Endodermal cell (in vitro differentiated cells): ENCODE measurements at regions not wholly inside any gene's neighbourhood (a gene's known extent, or its start where the extent isn't known, plus 50 kb on each side); places are given as distances from the start of the nearest gene placed in this dataset.

Experiments
- DNase-seq: peaks from one replicate; pipeline ENCODE4 v3.0.0-alpha.2; 2017
- H3K27ac ChIP-seq: 2 replicates; pipeline ENCODE4 v1.5.1; 2013; ENCODE audit warnings: mild to moderate bottlenecking, low read depth, low read length, moderate library complexity
- H3K27me3 ChIP-seq: 2 replicates; pipeline ENCODE4 v1.6.1; 2013; ENCODE audit warnings: mild to moderate bottlenecking, low read length, moderate library complexity; ENCODE audit not compliant: insufficient read depth, control insufficient read depth, poor library complexity, severe bottlenecking
- H3K36me3 ChIP-seq: 2 replicates; pipeline ENCODE4 v1.7.0; 2013; ENCODE audit warnings: mild to moderate bottlenecking, low read length, moderate library complexity; ENCODE audit not compliant: control insufficient read depth, insufficient read depth
- H3K4me1 ChIP-seq: one replicate; pipeline ENCODE4 v1.7.0; 2013; ENCODE audit warnings: low read length; ENCODE audit not compliant: control insufficient read depth, insufficient read depth
- H3K4me3 ChIP-seq: 2 replicates; pipeline ENCODE4 v1.5.1; 2013; ENCODE audit warnings: mild to moderate bottlenecking, low read length, moderate library complexity
- H3K9ac ChIP-seq: 2 replicates; pipeline ENCODE4 v1.6.1; 2013; ENCODE audit warnings: mild to moderate bottlenecking, low read length, moderate library complexity; ENCODE audit not compliant: poor library complexity, severe bottlenecking; ENCODE audit errors: extremely low read depth
- H3K9me3 ChIP-seq: 2 replicates; pipeline ENCODE4 v1.6.1; 2013; ENCODE audit warnings: mild to moderate bottlenecking, low read length, moderate library complexity; ENCODE audit not compliant: control insufficient read depth
- H3K27ac Mint-ChIP-seq: 2 replicates; pipeline ENCODE4 v1.8.0; 2020; ENCODE audit warnings: mixed read lengths
- H3K27me3 Mint-ChIP-seq: 2 replicates; pipeline ENCODE4 v1.8.0; 2021; ENCODE audit warnings: mild to moderate bottlenecking, mixed read lengths; ENCODE audit not compliant: insufficient read depth
- H3K36me3 Mint-ChIP-seq: 2 replicates; pipeline ENCODE4 v1.8.0; 2020; ENCODE audit warnings: low read depth, mixed read lengths
- H3K4me1 Mint-ChIP-seq: 2 replicates; pipeline ENCODE4 v1.8.0; 2020; ENCODE audit warnings: mixed read lengths
- H3K4me3 Mint-ChIP-seq: 2 replicates; pipeline ENCODE4 v1.8.0; 2020; ENCODE audit warnings: mild to moderate bottlenecking, moderate library complexity, mixed read lengths
- H3K9me3 Mint-ChIP-seq: 2 replicates; pipeline ENCODE4 v1.8.0; 2020; ENCODE audit warnings: mild to moderate bottlenecking, mixed read lengths
- WGBS, 2 experiments: methylation state at CpG; one replicate each; pipeline versions ENCODE4 v1.1.5 to v1.1.7; 2013; ENCODE audit warnings: missing lambda C conversion rate in 2 of 2, mixed read lengths in 1 of 2; ENCODE audit not compliant: insufficient coverage in 1 of 2, insufficient read length in 1 of 2; 5-methylcytosine and 5-hydroxymethylcytosine counted together
- TF ChIP-seq, protein P1 (sequence below): fragments of 200-600 bp; sonication (generic); conservative IDR thresholded peaks from 2 replicates; pipeline ENCODE4 v1.5.0; 2021; ENCODE audit warnings: antibody characterized with exemption, mild to moderate bottlenecking

DNA sequence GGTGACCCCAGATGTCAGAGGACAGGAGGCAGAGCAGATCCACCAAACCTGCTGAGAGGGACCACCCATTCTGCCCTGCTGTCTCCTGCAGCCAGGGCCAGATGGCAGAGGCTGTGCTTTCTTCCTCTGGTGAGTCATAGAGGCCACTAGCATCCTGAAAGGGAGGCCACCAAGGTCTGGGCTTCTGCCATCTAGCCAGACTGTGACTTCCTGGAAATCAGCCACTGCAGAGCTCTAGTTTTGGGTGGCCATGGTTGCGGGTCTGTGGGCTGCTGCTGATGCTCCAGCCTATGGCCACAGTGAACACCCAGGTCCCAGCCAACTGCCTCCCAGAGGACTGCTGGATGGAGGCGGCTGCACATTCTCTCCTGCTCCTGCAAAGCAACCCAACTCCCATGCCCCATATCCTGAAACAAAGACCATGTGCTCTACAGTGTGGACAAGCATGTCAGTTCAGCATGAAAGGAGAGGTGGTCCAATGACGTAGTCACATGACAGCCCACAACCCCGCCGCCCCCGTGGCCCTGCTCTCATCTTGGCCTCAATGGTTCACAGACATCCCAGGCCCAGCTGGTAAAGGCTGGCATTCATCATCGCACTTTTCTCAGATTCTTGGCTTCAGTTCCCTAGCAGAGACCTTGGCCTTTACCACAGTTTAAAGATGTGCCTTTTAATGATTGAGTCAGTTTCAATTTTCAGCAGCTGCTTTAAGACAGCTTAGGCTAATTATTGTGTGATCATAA, 73.9 kb upstream of the CXCL12 start:
- Histone ChIP-seq H3K9me3 (peaks cover 8% of the 10 kb centered on the region), H3K4me3 (no peak overlapping the region), H3K9ac (no peak overlapping the region), H3K4me1 (no peaks in the 10 kb centered on the region), H3K36me3 (no peaks in the 10 kb centered on the region), H3K27me3 (no peaks in the 10 kb centered on the region), H3K27ac (no peak overlapping the region)
- H3K4me1 Mint-ChIP-seq, result no peaks in the 10 kb centered on the region
- TF ChIP-seq, protein P1, sequence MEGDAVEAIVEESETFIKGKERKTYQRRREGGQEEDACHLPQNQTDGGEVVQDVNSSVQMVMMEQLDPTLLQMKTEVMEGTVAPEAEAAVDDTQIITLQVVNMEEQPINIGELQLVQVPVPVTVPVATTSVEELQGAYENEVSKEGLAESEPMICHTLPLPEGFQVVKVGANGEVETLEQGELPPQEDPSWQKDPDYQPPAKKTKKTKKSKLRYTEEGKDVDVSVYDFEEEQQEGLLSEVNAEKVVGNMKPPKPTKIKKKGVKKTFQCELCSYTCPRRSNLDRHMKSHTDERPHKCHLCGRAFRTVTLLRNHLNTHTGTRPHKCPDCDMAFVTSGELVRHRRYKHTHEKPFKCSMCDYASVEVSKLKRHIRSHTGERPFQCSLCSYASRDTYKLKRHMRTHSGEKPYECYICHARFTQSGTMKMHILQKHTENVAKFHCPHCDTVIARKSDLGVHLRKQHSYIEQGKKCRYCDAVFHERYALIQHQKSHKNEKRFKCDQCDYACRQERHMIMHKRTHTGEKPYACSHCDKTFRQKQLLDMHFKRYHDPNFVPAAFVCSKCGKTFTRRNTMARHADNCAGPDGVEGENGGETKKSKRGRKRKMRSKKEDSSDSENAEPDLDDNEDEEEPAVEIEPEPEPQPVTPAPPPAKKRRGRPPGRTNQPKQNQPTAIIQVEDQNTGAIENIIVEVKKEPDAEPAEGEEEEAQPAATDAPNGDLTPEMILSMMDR, result no peak
- H3K27ac Mint-ChIP-seq, result no peak overlapping the region
- WGBS, 2 experiments, result 95 to 98% methylated on average over 6 to 7 of the region's 7 CpGs
- H3K4me3 Mint-ChIP-seq, result no peak overlapping the region
- H3K36me3 Mint-ChIP-seq, result no peaks in the 10 kb centered on the region
- peaks cover 4% of the 10 kb centered on the region for H3K9me3 Mint-ChIP-seq
- DNase-seq, result no peak
- H3K27me3 Mint-ChIP-seq, result no peaks in the 10 kb centered on the region

DNA sequence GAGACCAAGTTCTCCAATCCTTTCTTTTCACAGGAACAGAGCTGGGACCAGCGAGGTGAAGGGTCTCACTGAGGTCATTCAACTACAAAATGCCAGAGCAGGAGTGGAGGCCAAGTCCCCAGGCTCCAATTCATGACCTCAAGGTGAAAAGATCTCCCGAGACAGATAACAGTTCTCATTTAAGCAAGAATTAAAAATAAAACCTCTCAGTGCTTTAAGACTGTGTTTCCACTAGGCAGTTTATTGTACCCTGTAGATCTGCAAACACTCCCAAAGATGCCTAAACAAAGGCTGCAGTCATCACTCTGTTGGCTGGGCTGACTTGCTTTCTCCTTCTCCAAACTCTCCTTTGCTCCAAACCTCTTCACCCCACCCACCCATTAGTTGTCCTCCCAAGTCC, 74.8 kb upstream of the CXCL12 start:
- H3K4me1 ChIP-seq, result no peaks in the 10 kb centered on the region
- no peak for DNase-seq
- TF ChIP-seq, protein P1, result no peak
- no peaks in the 10 kb centered on the region for H3K36me3 Mint-ChIP-seq
- no peak overlapping the region for H3K4me3 Mint-ChIP-seq
- H3K27ac ChIP-seq, result no peak overlapping the region
- H3K27ac Mint-ChIP-seq, result no peak overlapping the region
- peaks cover 8% of the 10 kb centered on the region for H3K9me3 ChIP-seq
- no peak overlapping the region for H3K9ac ChIP-seq
- no peaks in the 10 kb centered on the region for H3K27me3 ChIP-seq
- H3K27me3 Mint-ChIP-seq, result no peaks in the 10 kb centered on the region
- H3K4me1 Mint-ChIP-seq, result no peaks in the 10 kb centered on the region
- H3K9me3 Mint-ChIP-seq, result peaks cover 4% of the 10 kb centered on the region
- H3K4me3 ChIP-seq, result no peak overlapping the region
- H3K36me3 ChIP-seq, result no peaks in the 10 kb centered on the region
- WGBS, 2 experiments, result 82 to 90% methylated on average over 2 of the region's 2 CpGs

DNA sequence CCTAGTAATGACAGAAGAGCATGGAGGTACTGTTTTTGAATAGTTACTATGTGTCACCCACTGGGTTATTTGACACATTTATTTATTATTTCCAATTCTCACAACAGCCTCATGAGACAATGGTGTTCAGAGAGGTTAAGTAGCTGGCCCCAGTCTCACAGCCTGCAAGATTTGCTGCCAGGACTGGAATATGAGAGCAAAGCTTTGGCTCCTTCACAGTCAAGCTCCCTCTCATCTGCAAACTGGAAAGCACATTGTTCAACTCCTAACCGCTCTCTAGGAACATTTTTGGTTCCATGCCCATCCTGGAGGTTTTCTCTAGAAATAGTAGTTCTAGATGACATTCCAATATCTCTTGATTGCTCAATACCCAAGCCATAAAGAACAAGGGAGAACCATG, 75.5 kb upstream of the CXCL12 start:
- no peak overlapping the region for H3K4me3 Mint-ChIP-seq
- no peak overlapping the region for H3K27ac Mint-ChIP-seq
- Histone ChIP-seq H3K4me3 (no peak overlapping the region), H3K27ac (no peak overlapping the region), H3K36me3 (no peaks in the 10 kb centered on the region), H3K4me1 (no peaks in the 10 kb centered on the region), H3K9me3 (peaks cover 8% of the 10 kb centered on the region), H3K27me3 (no peaks in the 10 kb centered on the region), H3K9ac (no peak overlapping the region)
- no peaks in the 10 kb centered on the region for H3K27me3 Mint-ChIP-seq
- no peaks in the 10 kb centered on the region for H3K4me1 Mint-ChIP-seq
- no peaks in the 10 kb centered on the region for H3K36me3 Mint-ChIP-seq
- DNase-seq, result no peak
- H3K9me3 Mint-ChIP-seq, result no peaks in the 10 kb centered on the region
- WGBS, 2 experiments, result 96% methylated on average over 1 of the region's 1 CpG; no CpG with 5 or more reads in 1 of the 2 experiments
- TF ChIP-seq, protein P1, result no peak
